CD4-positive, alpha-beta T cell treated with Interleukin-15 for 4 hours (primary cell): ENCODE measurements at regions not wholly inside any gene's neighbourhood (a gene's known extent, or its start where the extent isn't known, plus 50 kb on each side); places are given as distances from the start of the nearest gene placed in this dataset.
"Not testable (repeated sequence)": the region's sequence is repeated elsewhere in the genome, so short reads cannot be mapped to it uniquely, and the experiment has no call there.

Experiments
- DNase-seq: peaks from one replicate; pipeline ENCODE4 v3.0.0-alpha.2; 2020; ENCODE audit warnings: low spot score

- DNase-seq = no peak
These were observed 288.7 kb upstream of the ERCC4 start for GRCh38 chr16:13631213-13631767.

- DNase-seq = no peak
These were observed 288.0 kb upstream of the ERCC4 start for GRCh38 chr16:13631916-13632315.

- DNase-seq = not testable (repeated sequence)
These were observed 287.4 kb upstream of the ERCC4 start for GRCh38 chr16:13632504-13632903.

GRCh38 chr16:13633391-13633861, 286.5 kb upstream of the ERCC4 start:
- DNase-seq = no peak

DNA sequence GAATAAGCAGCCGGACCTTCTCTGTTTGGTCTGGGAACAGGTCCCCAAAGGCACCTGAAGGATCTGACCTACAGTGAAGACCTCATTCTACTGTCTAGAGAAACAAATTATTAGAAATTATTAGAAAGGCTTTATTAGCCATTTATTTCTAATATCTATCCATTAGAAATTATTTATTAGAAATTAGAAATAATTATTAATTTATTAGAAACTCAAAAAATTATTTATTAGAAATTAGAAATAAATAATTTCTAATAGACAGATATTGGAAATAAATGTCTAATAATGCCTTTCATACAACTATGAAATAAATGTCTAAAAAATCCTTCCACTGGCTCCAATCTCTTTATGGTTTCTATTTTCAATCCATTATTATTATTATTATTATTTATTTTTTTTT, 285.7 kb upstream of the ERCC4 start:
- DNase-seq = no peak

DNA sequence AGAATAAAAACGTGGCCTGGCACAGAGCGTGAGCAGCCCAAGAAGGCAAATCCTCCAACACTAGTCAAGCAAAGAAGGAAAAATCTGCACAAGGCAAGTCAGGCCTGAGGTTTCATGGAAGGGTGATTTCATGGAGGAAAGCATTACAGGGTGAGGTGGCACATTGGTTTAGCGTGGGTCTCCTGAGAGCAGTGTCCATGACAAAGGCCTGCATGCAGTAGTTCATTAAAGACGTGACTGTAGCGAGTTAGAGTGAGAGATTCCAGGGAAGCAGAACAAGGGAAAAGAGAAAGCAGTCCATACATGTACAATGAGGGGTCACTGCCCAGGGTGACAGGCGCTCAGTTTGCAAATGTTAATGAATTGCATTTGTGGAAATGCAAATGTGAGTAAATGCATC, 285.0 kb upstream of the ERCC4 start:
- no peak for DNase-seq

DNA sequence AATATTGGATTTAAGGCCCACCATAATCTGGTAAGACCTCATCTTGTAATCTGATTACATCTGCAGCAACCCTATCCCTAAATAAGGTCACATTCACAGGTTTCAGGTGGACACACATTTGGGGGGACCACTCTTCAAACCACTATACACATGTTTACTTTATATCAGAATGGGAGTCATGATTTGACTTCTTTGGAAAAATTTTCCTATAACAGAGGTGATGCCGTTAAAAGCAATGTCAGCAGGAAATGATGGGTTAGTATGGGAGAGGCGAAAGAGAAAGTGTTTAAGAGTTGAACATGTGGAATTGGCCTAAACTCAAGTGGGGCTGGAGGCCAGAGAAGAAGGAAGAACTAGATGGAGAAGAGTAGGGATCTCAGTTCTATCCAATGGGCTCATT, 281.7 kb upstream of the ERCC4 start:
- no peak for DNase-seq

DNA sequence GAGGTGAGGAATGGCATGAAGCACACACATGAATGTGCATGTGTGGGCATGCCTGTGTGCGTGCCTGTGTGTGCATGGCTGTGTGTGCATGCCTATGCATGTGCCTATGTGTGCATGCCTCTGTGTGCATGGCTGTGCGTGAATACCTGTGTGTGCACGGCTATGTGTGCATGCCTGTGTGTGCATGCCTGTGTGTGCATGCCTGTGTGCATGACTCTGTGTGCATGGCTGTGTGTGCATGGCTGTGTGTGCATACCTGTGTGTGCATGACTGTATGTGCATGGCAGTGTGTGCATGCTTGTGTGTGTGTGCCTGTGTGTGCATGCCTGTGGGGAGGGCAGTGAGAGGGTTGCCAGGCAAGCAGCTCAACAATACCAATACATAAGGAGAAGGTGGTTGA, 276.5 kb upstream of the ERCC4 start:
- no peak for DNase-seq

DNA sequence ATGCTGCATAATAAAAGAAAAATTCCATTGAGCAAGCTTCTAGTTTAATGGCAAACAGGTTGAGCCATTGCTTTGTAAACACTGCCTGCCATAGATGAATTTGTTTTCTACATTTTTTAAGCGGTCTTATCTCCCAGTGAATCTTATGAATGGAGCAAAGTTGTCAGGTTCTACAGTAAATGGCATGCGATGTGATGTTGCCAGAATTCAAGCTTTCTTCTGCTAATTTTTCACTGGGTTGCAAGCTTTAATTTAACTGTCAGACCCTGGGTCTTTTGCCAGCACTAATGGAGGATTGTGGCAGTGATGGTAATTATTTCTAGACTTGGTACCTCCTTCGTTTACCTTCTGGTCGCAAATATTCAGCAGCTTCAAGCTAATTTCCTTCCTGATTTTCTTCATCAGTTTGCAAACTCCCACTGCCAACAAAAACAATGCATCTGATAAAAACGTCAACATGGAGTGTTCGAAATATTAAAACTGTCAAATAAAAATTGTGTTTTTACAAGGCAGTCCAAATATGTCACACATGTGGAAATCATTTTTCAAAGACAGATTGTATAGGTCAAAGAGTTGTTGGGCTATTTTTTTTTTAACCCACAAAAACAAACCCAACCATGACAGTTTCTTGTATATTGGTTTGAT, 274.2 kb upstream of the ERCC4 start:
- no peak for DNase-seq

- DNase-seq = no peak
These were observed 259.1 kb upstream of the ERCC4 start for GRCh38 chr16:13660807-13661206.

- DNase-seq = no peak
These were observed 254.1 kb upstream of the ERCC4 start for GRCh38 chr16:13665876-13666275.

GRCh38 chr16:13672196-13672595, 247.8 kb upstream of the ERCC4 start:
- no peak for DNase-seq

- no peak for DNase-seq
These were observed 239.7 kb upstream of the ERCC4 start for GRCh38 chr16:13680021-13680889.

- no peak for DNase-seq
These were observed 235.0 kb upstream of the ERCC4 start for GRCh38 chr16:13684819-13685563.

GRCh38 chr16:13696017-13696416, 223.9 kb upstream of the ERCC4 start:
- DNase-seq = no peak

GRCh38 chr16:13697013-13697412, 222.9 kb upstream of the ERCC4 start:
- DNase-seq = no peak

- DNase-seq = no peak
These were observed 222.4 kb upstream of the ERCC4 start for GRCh38 chr16:13697568-13697967.

GRCh38 chr16:13702614-13703013, 217.3 kb upstream of the ERCC4 start:
- DNase-seq = no peak

DNA sequence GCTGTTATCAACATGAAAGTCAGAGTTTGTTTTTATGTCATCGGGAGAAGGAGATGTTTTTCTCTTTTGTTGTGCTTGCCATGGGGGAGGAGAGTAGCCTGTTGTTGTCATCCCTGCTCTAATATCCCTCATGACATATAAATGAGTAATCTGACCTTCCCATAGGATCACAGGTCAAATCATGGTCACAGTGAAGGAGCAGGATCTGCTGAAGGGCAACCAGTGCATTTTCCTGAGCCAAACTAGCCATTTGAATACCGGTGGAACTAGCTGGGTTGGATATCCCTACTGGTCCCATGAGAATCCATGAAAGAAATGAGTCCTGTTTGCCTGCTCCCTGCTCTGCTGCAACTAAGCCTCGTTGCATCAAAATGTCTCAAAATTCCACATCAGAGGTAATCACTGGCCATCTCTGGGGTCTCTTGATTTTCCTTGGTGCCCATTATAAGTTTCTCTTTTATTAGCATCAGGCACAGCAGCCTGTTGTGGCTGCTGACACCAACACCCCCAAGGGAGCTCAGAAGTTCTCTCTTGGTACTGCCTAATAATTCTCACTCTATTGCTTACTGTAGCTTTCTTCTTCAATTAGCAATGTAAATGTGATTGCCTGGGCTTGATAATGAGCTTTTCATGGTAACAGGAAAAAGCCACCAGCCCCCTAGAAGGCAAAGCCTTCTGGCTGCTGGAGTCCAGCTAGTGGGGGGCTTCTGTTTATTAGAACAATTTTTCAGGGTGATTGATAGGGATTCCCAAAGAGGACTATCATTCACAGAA, 211.4 kb upstream of the ERCC4 start:
- no peak for DNase-seq

GRCh38 chr16:13718748-13719147, 201.2 kb upstream of the ERCC4 start:
- no peak for DNase-seq

GRCh38 chr16:13727943-13728342, 192.0 kb upstream of the ERCC4 start:
- no peak for DNase-seq

DNA sequence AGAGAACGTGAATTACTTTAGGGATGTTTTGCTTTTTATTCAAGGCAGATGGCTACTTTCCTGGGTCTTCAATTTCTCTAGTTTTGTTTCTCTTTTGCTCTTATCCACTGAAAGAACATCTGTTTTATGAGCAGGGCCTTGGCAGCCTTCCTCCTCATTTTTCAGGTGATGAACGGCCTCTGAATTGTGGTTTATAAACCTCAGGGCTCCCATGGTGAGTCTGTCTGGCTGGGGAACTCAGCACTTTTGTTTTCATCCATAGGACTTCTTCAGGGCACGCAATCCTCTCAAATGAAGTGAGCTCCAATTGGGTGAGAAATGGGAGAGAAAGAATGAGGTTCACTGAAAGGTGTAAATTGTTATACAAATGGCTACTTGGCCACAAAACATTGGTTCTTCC, 186.4 kb upstream of the ERCC4 start:
- no peak for DNase-seq
